Upper lobe of left lung (tissue), 6 donors: ENCODE measurements at regions not wholly inside any gene's neighbourhood (a gene's known extent, or its start where the extent isn't known, plus 50 kb on each side); places are given as distances from the start of the nearest gene placed in this dataset.

Source experiments
- ATAC-seq, 2 donors: fragments of 200-7000 bp; cut with Tn5 transposase; one replicate each; pipeline ENCODE4 v1.9.1; 2022; ENCODE audit warnings: mild to moderate bottlenecking in 2 of 2, moderate library complexity in 2 of 2; ENCODE audit not compliant: low FRiP score in 2 of 2
- DNase-seq, 2 donors: peaks; one replicate each; pipeline ENCODE4 v3.0.0-alpha.2; 2019 to 2020
- H3K27ac ChIP-seq, 4 donors: fragments of 200-600 bp; sonication (generic); one replicate each; pipeline ENCODE4 v1.5.1; 2016 to 2019
- H3K27me3 ChIP-seq, 4 donors: fragments of 200-600 bp; sonication (generic); one replicate each; pipeline ENCODE4 v1.5.1; 2017 to 2019
- H3K36me3 ChIP-seq, 4 donors: fragments of 200-600 bp; sonication (generic); one replicate each; pipeline ENCODE4 v1.5.1; 2016 to 2019
- H3K4me1 ChIP-seq, 4 donors: fragments of 200-600 bp; sonication (generic); one replicate each; pipeline ENCODE4 v1.5.1; 2018 to 2019
- H3K4me3 ChIP-seq, 4 donors: fragments of 200-600 bp; sonication (generic); one replicate each; pipeline ENCODE4 v1.5.1; 2017 to 2019; ENCODE audit warnings: mild to moderate bottlenecking in 2 of 4, moderate library complexity in 1 of 4
- H3K9me3 ChIP-seq, 4 donors: fragments of 200-600 bp; sonication (generic); one replicate each; pipeline ENCODE4 v1.5.1; 2018 to 2019
- CTCF ChIP-seq, 6 experiments: fragments of 450-650 bp in 4 of 6; fragments of 200-600 bp in 2 of 6; sonication (generic) in 2 of 6; IDR thresholded peaks; one replicate each; pipeline ENCODE4 v1.5.1; 2016 to 2019; ENCODE audit warnings: antibody characterized with exemption in 6 of 6
- EP300 ChIP-seq, 4 donors: sonication (generic); formaldehyde crosslinking; IDR thresholded peaks; one replicate each; pipeline ENCODE4 v1.5.1; 2017; ENCODE audit warnings: antibody characterized with exemption in 4 of 4, control low read depth in 2 of 4
- POLR2A ChIP-seq, 4 donors: fragments of 450-650 bp; IDR thresholded peaks; one replicate each; pipeline ENCODE4 v1.5.1; 2016 to 2017; ENCODE audit warnings: antibody characterized with exemption in 4 of 4, mild to moderate bottlenecking in 2 of 4
- POLR2AphosphoS5 ChIP-seq, 2 donors: sonication (generic); formaldehyde crosslinking; IDR thresholded peaks; one replicate each; pipeline ENCODE4 v1.5.1; 2017; ENCODE audit warnings: antibody characterized with exemption in 2 of 2
- WGBS, 2 donors: methylation state at CpG; one replicate each; pipeline ENCODE4 v1.1.5; 2017 to 2018; 5-methylcytosine and 5-hydroxymethylcytosine counted together
- donor health status: DM: no; HTN: no; CAD: no; lungs with moderate emphysema.
- donor health status: DM: no; HTN: yes; CAD: no; lungs with severe emphysema.

GRCh38 chr3:468172-468571 lies 271.6 kb downstream of the CHL1 start:
- no peak for DNase-seq
- 32 to 33% methylated on average over 5 of the region's 5 CpGs for WGBS, 2 donors
- Histone ChIP-seq H3K9me3 (peaks cover 0 to 3% (median 0%) of the 10 kb centered on the region in 4 donors), H3K27me3 (no peaks in the 10 kb centered on the region), H3K4me3 (no peak overlapping the region), H3K4me1 (no peaks in the 10 kb centered on the region), H3K36me3 (no peaks in the 10 kb centered on the region), H3K27ac (no peak overlapping the region)
- TF ChIP-seq EP300 (IDR thresholded peaks at IDR 0.05): no peak
- TF ChIP-seq CTCF (IDR thresholded peaks at IDR 0.05): no peak
- no peak for TF ChIP-seq POLR2A (IDR thresholded peaks at IDR 0.05)
- ATAC-seq: no peak

- TF ChIP-seq POLR2A (IDR thresholded peaks at IDR 0.05) (no peak), EP300 (IDR thresholded peaks at IDR 0.05) (no peak), CTCF (IDR thresholded peaks at IDR 0.05) (no peak), POLR2AphosphoS5 (IDR thresholded peaks at IDR 0.05) (no peak)
- H3K27me3 ChIP-seq: no peaks in the 10 kb centered on the region
- peaks cover 0 to 3% (median 0%) of the 10 kb centered on the region in 4 donors for H3K9me3 ChIP-seq
- 60 to 63% methylated on average over 5 of the region's 5 CpGs for WGBS, 2 donors
- no peaks in the 10 kb centered on the region for H3K4me1 ChIP-seq
- DNase-seq (no peak), ATAC-seq (no peak)
- no peak overlapping the region for H3K27ac ChIP-seq
- no peaks in the 10 kb centered on the region for H3K36me3 ChIP-seq
- H3K4me3 ChIP-seq: no peak overlapping the region
Measured at GRCh38 chr3:473033-473800, 276.7 kb downstream of the CHL1 start.

GRCh38 chr3:474828-475227 lies 278.3 kb downstream of the CHL1 start:
- 76 to 85% methylated on average over 1 of the region's 1 CpG for WGBS, 2 donors
- no peaks in the 10 kb centered on the region for H3K36me3 ChIP-seq
- H3K27ac ChIP-seq: no peak overlapping the region
- H3K9me3 ChIP-seq: peaks cover 0 to 6% (median 2%) of the 10 kb centered on the region in 4 donors
- TF ChIP-seq POLR2AphosphoS5 (IDR thresholded peaks at IDR 0.05) (no peak), EP300 (IDR thresholded peaks at IDR 0.05) (no peak), POLR2A (IDR thresholded peaks at IDR 0.05) (no peak), CTCF (IDR thresholded peaks at IDR 0.05) (no peak)
- no peak for ATAC-seq
- no peaks in the 10 kb centered on the region for H3K27me3 ChIP-seq
- no peak for DNase-seq
- H3K4me3 ChIP-seq: no peak overlapping the region
- no peaks in the 10 kb centered on the region for H3K4me1 ChIP-seq

- WGBS, 2 donors: 65 to 74% methylated on average over 1 of the region's 1 CpG
- H3K9me3 ChIP-seq: peaks cover 0 to 6% (median 0%) of the 10 kb centered on the region in 4 donors
- no peaks in the 10 kb centered on the region for H3K27me3 ChIP-seq
- no peak for ATAC-seq
- no peaks in the 10 kb centered on the region for H3K4me1 ChIP-seq
- H3K27ac ChIP-seq: no peak overlapping the region
- H3K4me3 ChIP-seq: no peak overlapping the region
- H3K36me3 ChIP-seq: no peaks in the 10 kb centered on the region
- TF ChIP-seq CTCF (IDR thresholded peaks at IDR 0.05) (no peak), EP300 (IDR thresholded peaks at IDR 0.05) (no peak), POLR2AphosphoS5 (IDR thresholded peaks at IDR 0.05) (no peak), POLR2A (IDR thresholded peaks at IDR 0.05) (no peak)
- no peak for DNase-seq
Measured at GRCh38 chr3:480070-480469, 283.5 kb downstream of the CHL1 start.

- Histone ChIP-seq H3K27ac (no peak overlapping the region), H3K9me3 (peaks cover 0 to 6% (median 0%) of the 10 kb centered on the region in 4 donors), H3K27me3 (no peaks in the 10 kb centered on the region), H3K4me3 (no peak overlapping the region), H3K4me1 (no peaks in the 10 kb centered on the region), H3K36me3 (no peaks in the 10 kb centered on the region)
- 32 to 58% methylated on average over 3 of the region's 3 CpGs for WGBS, 2 donors
- DNase-seq (no peak), ATAC-seq (no peak)
- TF ChIP-seq POLR2AphosphoS5 (IDR thresholded peaks at IDR 0.05): no peak
- no peak for TF ChIP-seq POLR2A (IDR thresholded peaks at IDR 0.05)
- no peak for TF ChIP-seq CTCF (IDR thresholded peaks at IDR 0.05)
- TF ChIP-seq EP300 (IDR thresholded peaks at IDR 0.05): no peak
Measured at GRCh38 chr3:481111-481510, 284.5 kb downstream of the CHL1 start.
